ENCODE measurements at regions not wholly inside any gene's neighbourhood (a gene's known extent, or its start where the extent isn't known, plus 50 kb on each side); places are given as distances from the start of the nearest gene placed in this dataset.

- no peak overlapping the region for H3K4me3 ChIP-seq (ENCODE audit: control insufficient read depth, low read depth, low read length)
- no peak for DNase-seq (ENCODE audit: low read depth)
- TF ChIP-seq, protein P1, sequence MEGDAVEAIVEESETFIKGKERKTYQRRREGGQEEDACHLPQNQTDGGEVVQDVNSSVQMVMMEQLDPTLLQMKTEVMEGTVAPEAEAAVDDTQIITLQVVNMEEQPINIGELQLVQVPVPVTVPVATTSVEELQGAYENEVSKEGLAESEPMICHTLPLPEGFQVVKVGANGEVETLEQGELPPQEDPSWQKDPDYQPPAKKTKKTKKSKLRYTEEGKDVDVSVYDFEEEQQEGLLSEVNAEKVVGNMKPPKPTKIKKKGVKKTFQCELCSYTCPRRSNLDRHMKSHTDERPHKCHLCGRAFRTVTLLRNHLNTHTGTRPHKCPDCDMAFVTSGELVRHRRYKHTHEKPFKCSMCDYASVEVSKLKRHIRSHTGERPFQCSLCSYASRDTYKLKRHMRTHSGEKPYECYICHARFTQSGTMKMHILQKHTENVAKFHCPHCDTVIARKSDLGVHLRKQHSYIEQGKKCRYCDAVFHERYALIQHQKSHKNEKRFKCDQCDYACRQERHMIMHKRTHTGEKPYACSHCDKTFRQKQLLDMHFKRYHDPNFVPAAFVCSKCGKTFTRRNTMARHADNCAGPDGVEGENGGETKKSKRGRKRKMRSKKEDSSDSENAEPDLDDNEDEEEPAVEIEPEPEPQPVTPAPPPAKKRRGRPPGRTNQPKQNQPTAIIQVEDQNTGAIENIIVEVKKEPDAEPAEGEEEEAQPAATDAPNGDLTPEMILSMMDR (conservative IDR thresholded peaks at IDR 0.05; ENCODE audit: control insufficient read depth, insufficient read depth, low read depth, low read length) = no peak
Measured at GRCh38 chr11:112611771-112612170, 349.4 kb upstream of the NCAM1 start.

- no peak overlapping the region for H3K4me3 ChIP-seq (ENCODE audit: control insufficient read depth, low read depth, low read length)
- TF ChIP-seq, protein P1 (conservative IDR thresholded peaks at IDR 0.05; ENCODE audit: control insufficient read depth, insufficient read depth, low read depth, low read length) = no peak
- no peak for DNase-seq (ENCODE audit: low read depth)
Measured at GRCh38 chr11:112612250-112612849, 348.9 kb upstream of the NCAM1 start.

- H3K4me3 ChIP-seq (ENCODE audit: control insufficient read depth, low read depth, low read length) = no peak overlapping the region
- DNase-seq (ENCODE audit: low read depth) = peak; percentile 33
- TF ChIP-seq, protein P1 (conservative IDR thresholded peaks at IDR 0.05; ENCODE audit: control insufficient read depth, insufficient read depth, low read depth, low read length) = no peak
Measured at GRCh38 chr11:112613051-112613972, 347.9 kb upstream of the NCAM1 start.

- DNase-seq (ENCODE audit: low read depth) = no peak
- TF ChIP-seq, protein P1 (conservative IDR thresholded peaks at IDR 0.05; ENCODE audit: control insufficient read depth, insufficient read depth, low read depth, low read length) = no peak
- H3K4me3 ChIP-seq (ENCODE audit: control insufficient read depth, low read depth, low read length) = no peak overlapping the region
Measured at GRCh38 chr11:112614605-112615004, 346.6 kb upstream of the NCAM1 start.

DNA sequence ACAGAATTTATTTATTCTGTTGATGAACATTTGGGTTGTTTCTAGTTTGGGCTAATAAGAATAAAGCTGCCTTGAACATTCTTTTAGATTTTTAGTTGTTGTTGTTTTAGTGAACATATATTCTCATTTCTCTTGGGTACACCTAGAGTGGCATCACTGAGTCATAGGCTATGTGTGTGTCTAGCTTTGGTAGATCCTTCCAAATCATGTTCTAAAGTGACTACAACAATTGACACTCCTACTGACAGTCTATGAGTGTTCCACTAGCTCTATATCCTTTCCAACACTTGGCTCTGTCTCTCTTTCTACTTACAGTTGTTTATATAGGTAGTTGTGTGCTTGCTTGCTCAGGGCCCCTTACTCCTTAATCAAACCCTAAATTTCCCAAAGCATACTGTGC lies 346.0 kb upstream of the NCAM1 start:
- no peak overlapping the region for H3K4me3 ChIP-seq (ENCODE audit: control insufficient read depth, low read depth, low read length)
- no peak for DNase-seq (ENCODE audit: low read depth)
- TF ChIP-seq, protein P1 (conservative IDR thresholded peaks at IDR 0.05; ENCODE audit: control insufficient read depth, insufficient read depth, low read depth, low read length) = no peak

DNA sequence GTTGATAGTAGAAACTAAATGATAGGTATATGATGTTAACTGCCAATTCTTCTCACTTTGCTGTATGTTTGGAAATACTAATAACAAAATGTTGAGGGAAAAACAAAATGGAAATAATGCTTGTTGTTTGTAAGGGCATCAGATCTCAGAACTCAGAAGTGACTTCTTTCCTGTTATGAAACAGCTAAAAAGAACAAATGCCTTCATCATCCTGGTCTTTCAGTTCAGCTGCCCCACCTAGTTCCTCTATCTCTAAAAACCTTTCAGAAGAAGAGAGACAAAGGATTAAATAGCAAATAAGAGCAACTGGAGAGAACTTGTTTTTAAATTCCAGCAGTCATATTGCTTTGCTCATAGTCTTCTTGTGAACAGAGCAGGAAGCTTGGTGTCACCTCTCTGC lies 345.3 kb upstream of the NCAM1 start:
- DNase-seq (ENCODE audit: low read depth) = no peak
- TF ChIP-seq, protein P1 (conservative IDR thresholded peaks at IDR 0.05; ENCODE audit: control insufficient read depth, insufficient read depth, low read depth, low read length) = no peak

More for the DNA sequence above, 345.3 kb upstream of the NCAM1 start:
- no peak overlapping the region for H3K4me3 ChIP-seq (ENCODE audit: control insufficient read depth, low read depth, low read length)
